ENCODE measurements at regions not wholly inside any gene's neighbourhood (a gene's known extent, or its start where the extent isn't known, plus 50 kb on each side); places are given as distances from the start of the nearest gene placed in this dataset.

- TF ChIP-seq CTCF (conservative IDR thresholded peaks at IDR 0.05; ENCODE audit: low read depth, low read length) = no peak
- H3K27me3 ChIP-seq (ENCODE audit: insufficient read depth, low read depth) = no peaks in the 10 kb centered on the region
- no peak overlapping the region for H2AFZ ChIP-seq (ENCODE audit: low read depth)
Measured at GRCh38 chr5:28254846-28255245, 1216.5 kb upstream of the CDH9 start.

GRCh38 chr5:28253431-28253830 is 1215.0 kb upstream of the CDH9 start:
- Histone ChIP-seq H4K20me1 (ENCODE audit: insufficient read depth) (no peaks in the 10 kb centered on the region), H3K4me2 (no peak overlapping the region), H3K27ac (no peak overlapping the region), H3K79me2 (ENCODE audit: insufficient read depth, low read depth) (no peaks in the 10 kb centered on the region), H3K27me3 (ENCODE audit: insufficient read depth, low read depth) (no peaks in the 10 kb centered on the region), H2AFZ (ENCODE audit: low read depth) (no peak overlapping the region), H3K4me1 (ENCODE audit: low read depth, poor library complexity, severe bottlenecking) (no peaks in the 10 kb centered on the region), H3K4me3 (IDR thresholded peaks at IDR 0.05; ENCODE audit: insufficient read depth, low read depth, low read length) (no peak overlapping the region), H3K36me3 (ENCODE audit: insufficient read depth) (no peaks in the 10 kb centered on the region), H3K9ac (no peak overlapping the region)
- TF ChIP-seq CTCF (conservative IDR thresholded peaks at IDR 0.05; ENCODE audit: low read depth, low read length) = no peak

More at GRCh38 chr5:28254846-28255245, 1216.5 kb upstream of the CDH9 start:
- Histone ChIP-seq H3K27ac (no peak overlapping the region), H3K79me2 (ENCODE audit: insufficient read depth, low read depth) (no peaks in the 10 kb centered on the region), H3K4me3 (IDR thresholded peaks at IDR 0.05; ENCODE audit: insufficient read depth, low read depth, low read length) (no peak overlapping the region), H4K20me1 (ENCODE audit: insufficient read depth) (no peaks in the 10 kb centered on the region), H3K36me3 (ENCODE audit: insufficient read depth) (no peaks in the 10 kb centered on the region), H3K4me1 (ENCODE audit: low read depth, poor library complexity, severe bottlenecking) (no peaks in the 10 kb centered on the region), H3K9ac (no peak overlapping the region), H3K4me2 (no peak overlapping the region)

GRCh38 chr5:28249771-28250415 is 1211.5 kb upstream of the CDH9 start:
- Histone ChIP-seq H4K20me1 (ENCODE audit: insufficient read depth) (no peaks in the 10 kb centered on the region), H3K9ac (no peak overlapping the region), H2AFZ (ENCODE audit: low read depth) (no peak overlapping the region)

GRCh38 chr5:28234356-28234968 is 1196.1 kb upstream of the CDH9 start:
- H3K27ac ChIP-seq = no peak overlapping the region
- no peak overlapping the region for H3K9ac ChIP-seq
- H3K79me2 ChIP-seq (ENCODE audit: insufficient read depth, low read depth) = no peaks in the 10 kb centered on the region
- H3K4me3 ChIP-seq (IDR thresholded peaks at IDR 0.05; ENCODE audit: insufficient read depth, low read depth, low read length) = no peak overlapping the region
- H3K27me3 ChIP-seq (ENCODE audit: insufficient read depth, low read depth) = no peaks in the 10 kb centered on the region
- H3K36me3 ChIP-seq (ENCODE audit: insufficient read depth) = no peaks in the 10 kb centered on the region
- H3K4me1 ChIP-seq (ENCODE audit: low read depth, poor library complexity, severe bottlenecking) = no peaks in the 10 kb centered on the region
- no peak overlapping the region for H2AFZ ChIP-seq (ENCODE audit: low read depth)
- no peak for TF ChIP-seq CTCF (conservative IDR thresholded peaks at IDR 0.05; ENCODE audit: low read depth, low read length)
- no peaks in the 10 kb centered on the region for H4K20me1 ChIP-seq (ENCODE audit: insufficient read depth)
- H3K4me2 ChIP-seq = no peak overlapping the region

More at GRCh38 chr5:28249771-28250415, 1211.5 kb upstream of the CDH9 start:
- Histone ChIP-seq H3K79me2 (ENCODE audit: insufficient read depth, low read depth) (no peaks in the 10 kb centered on the region), H3K4me2 (no peak overlapping the region), H3K36me3 (ENCODE audit: insufficient read depth) (no peaks in the 10 kb centered on the region), H3K27ac (no peak overlapping the region), H3K27me3 (ENCODE audit: insufficient read depth, low read depth) (no peaks in the 10 kb centered on the region; the same call in 1 of the 2 replicates), H3K4me1 (ENCODE audit: low read depth, poor library complexity, severe bottlenecking) (no peaks in the 10 kb centered on the region), H3K4me3 (IDR thresholded peaks at IDR 0.05; ENCODE audit: insufficient read depth, low read depth, low read length) (no peak overlapping the region)
- no peak for TF ChIP-seq CTCF (conservative IDR thresholded peaks at IDR 0.05; ENCODE audit: low read depth, low read length)
